ENCODE measurements at regions not wholly inside any gene's neighbourhood (a gene's known extent, or its start where the extent isn't known, plus 50 kb on each side); places are given as distances from the start of the nearest gene placed in this dataset.

GRCh38 chr10:128318913-128319312, 192.7 kb upstream of the MKI67 start:
- no peak for DNase-seq

DNA sequence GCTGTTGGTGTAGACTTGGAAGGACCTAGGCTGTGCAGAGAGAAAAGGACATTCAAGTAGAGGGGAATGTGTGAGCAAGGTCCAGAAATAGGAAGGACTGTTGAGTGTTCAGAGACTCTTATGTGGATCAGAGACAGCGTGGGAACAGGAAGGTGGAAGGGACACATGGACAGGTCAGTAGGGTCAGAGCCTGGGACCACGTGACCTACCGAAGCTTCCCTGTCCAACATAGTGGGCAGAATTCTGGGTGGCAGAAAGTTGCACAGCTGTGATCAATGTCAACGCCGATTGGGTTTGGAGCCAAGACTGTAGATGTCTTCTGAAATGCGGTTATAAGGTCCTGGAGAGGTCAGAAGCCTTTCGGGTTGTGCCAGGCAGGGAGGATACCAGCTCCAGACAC, 195.9 kb upstream of the MKI67 start:
- no peak for DNase-seq

DNA sequence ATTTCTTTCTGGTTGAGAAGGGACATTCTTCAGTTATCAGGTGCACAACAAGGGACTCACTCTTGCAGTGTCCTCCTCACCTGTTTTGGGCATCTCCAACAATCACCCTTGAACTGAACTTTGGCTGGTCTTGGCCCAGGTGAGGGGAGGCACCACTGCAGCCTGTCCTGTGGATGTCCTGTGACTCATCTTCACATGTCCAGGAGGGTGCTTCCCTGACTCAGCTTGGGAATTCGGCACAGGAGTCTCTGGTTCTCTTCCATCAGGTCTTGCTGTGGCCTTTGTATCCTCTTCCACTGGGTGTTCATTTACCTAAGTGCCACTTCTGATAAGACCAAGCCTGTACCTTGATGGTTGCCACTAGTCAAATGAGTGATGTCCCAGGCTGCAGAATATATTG, 196.7 kb upstream of the MKI67 start:
- no peak for DNase-seq

DNA sequence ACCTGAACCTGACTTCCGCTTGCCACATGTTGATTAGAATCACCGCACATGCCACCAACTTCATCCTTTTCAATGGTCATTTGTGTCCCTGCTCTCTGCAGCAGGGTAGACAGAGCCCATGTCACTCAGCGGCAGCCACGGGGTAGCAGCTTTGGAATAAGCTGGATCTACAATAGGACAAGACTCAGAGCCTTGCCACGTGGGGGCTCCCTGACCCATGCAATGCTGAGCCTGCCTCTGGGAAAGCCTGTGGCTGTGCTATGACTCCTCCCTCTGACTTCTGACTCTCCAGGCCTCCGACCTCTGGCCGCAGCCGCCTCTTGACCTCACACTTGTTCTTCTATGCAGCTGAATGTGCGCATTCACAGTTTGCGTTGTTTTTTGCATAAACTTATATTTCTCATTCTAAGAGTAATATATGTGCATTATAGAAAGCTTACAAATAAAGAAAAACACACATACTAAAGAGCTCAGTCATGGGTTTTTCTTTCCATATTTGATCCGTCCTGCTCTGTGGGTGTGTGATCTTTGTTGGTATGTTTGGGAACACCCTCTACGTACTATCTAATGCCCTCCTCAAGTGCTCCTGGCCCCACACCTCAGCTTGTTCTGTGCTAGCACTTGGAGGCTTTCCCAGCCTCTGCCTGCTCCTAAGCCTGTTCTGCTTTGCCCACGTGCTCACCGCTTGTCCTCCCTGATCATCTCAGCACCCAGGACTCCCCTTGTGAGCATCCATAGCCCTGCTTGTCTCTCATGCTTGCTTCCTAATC, 198.0 kb upstream of the MKI67 start:
- DNase-seq = no peak

DNA sequence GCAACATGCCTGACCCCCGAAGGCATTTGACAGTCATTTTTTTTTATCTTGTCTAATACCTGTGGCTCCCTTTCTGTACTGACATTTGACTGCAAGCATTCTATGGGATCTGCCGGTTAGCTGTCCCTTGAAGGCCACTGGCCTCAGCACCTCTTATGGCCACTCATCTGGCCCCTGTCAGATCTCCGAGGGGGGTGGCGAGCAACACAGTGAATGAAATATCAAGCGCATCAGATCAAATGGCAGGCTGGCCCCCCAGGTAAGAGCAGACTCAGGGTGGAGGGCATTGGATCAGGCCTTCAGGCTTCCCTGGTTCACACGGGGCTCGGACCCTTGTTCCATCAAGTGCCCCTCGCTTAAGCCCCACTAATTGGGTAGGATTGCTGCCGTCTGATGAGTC, 199.6 kb upstream of the MKI67 start:
- DNase-seq = no peak

- no peak for DNase-seq
Observed at GRCh38 chr10:128326251-128326650, 200.0 kb upstream of the MKI67 start.

- DNase-seq = no peak
Observed at GRCh38 chr10:128326851-128327250, 200.6 kb upstream of the MKI67 start.

DNA sequence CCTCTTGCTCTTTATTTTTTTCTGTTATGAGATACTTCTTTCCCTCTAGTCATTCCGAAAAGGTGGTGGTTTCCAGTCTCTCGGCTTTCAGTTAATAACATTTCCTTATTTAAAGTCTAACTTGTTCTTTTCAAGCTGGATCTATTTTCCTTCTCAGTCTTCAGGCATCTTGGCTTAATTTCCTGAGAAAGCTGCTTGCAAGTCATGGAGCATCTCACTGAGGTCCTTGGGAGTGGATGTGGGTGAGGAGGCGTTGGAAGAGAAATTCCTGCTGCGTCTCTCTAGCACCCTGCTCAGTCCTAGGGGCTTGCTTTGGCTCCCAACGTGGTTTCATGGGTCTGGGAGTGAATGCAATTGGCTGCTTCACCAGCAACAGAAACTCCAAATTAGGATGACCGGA, 210.2 kb upstream of the MKI67 start:
- DNase-seq = no peak

DNA sequence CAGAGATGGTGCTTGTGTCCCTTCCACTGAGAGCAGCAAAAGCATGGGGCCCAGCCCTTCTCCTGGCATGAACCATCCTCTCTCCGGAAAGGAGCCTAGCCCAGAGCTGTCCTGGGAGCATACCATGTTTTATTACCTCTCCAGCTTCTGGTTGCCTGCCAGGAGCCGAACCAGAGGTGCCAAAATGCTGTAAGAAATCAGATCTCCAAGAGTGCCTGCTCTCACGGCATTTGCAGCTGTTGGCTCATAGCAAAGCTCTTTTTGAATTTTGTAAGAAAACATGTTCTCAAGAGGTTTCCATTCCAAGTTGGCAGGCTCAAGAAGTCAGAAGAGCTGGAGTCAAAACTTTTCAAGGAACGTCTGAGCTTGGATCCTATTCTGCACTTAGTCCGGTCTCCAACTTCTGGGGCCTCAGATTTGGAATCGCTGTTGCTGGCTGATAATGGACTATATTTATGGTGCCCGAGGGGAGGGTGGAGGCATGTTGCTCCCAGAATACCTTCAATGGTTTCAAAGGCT, 211.7 kb upstream of the MKI67 start:
- DNase-seq = no peak

DNA sequence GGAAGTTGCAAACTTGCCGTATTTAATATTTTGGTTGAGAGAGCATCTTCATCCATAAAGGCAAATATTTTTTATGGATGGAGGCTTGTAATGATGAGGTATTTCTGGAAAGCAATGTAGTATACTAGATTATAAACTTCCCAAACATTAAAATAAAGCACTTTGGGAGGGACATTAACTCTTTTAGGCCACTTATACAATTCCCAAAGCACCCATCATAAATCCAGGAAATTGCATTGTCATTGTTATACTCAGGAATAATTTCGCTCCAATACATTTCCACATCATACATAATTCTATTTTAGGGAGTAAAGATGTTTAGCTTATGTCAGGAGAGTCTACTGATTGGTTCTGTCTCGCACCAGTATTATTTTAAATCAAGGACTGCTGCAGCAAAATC, 212.7 kb upstream of the MKI67 start:
- no peak for DNase-seq

- DNase-seq = no peak
Observed at GRCh38 chr10:128339753-128340152, 213.5 kb upstream of the MKI67 start.

GRCh38 chr10:128345353-128345752, 219.1 kb upstream of the MKI67 start:
- DNase-seq = no peak

DNA sequence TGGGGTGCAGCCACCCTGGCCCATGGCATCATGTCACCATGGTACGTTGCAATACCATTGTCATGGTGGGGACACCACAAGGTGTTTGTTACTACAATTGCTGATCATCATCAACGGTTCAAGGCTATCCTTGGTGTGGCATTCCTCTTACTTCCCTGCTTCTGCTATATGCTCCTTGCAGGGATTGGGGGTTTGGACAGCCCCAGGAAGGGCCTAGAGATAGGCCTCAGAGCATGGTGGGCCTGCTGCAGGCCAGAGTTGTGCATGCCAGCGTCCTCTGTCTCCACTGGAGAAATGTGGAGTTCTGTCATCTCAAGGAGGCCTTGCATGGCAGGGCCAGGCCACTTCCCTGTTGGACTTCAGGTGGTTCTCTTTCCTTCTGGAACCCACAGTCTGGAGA, 234.6 kb upstream of the MKI67 start:
- no peak for DNase-seq

DNA sequence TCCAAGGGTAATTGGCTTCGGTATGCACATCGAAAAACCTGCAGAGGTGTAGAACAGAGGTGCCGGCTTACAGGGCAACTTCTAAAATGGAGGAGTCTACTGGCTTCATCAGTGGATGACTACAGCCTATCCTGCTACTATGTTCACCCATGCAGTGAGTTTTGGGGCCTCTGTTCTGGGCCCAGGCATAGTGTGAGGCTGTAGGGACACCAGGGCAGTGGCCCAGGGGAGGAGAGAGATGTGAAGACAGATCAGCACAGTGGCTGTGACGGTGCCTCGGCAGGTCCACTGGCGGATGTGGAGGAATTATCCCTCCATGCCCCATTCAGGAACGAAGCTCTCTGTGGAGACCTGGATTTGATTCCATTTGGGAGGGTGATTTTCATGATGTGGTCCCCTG, 235.3 kb upstream of the MKI67 start:
- no peak for DNase-seq

DNA sequence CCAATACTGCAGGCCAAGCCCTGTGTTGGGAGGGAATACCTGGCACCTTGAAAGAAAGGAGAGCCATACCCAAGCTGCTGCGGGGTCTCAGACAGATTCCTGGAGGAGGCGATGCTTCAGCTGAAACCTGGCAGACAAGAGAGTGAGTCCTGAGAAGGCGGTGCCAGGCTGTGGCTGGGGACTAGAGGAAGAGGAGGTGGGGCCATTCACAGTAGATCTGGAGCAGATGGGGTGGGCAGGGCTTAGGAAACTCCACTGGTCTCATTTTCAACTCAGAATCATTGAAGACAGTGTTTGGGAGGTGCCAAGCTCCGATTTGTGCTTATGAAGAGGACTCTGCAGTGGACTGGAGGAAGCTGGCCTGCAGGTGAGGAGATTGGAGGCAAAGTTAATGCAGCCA, 236.3 kb upstream of the MKI67 start:
- DNase-seq = no peak

DNA sequence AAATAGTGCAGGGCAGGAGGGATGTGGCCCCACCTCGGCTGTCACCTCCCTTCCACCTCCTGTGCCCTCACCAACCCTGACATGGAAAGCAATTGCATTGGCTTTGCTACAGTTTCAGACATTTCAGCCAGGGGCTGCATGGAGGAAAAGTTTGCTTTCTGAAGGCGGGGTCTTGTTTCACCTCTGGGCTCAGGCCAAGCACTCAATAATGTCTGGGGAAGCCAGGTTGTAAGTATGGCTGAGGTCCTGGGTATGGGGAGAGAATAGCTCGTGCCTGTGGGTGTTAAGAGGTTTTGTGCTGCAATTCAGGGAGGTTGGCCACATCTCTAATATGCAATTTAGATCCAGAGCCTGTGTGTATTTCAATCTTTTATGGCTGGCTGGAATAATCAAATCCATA, 238.4 kb upstream of the MKI67 start:
- no peak for DNase-seq

- no peak for DNase-seq
Observed at GRCh38 chr10:128365156-128365725, 239.0 kb upstream of the MKI67 start.

- DNase-seq = no peak
Observed at GRCh38 chr10:128367807-128368206, 241.6 kb upstream of the MKI67 start.

- no peak for DNase-seq
Observed at GRCh38 chr10:128369101-128369650, 243.0 kb upstream of the MKI67 start.

DNA sequence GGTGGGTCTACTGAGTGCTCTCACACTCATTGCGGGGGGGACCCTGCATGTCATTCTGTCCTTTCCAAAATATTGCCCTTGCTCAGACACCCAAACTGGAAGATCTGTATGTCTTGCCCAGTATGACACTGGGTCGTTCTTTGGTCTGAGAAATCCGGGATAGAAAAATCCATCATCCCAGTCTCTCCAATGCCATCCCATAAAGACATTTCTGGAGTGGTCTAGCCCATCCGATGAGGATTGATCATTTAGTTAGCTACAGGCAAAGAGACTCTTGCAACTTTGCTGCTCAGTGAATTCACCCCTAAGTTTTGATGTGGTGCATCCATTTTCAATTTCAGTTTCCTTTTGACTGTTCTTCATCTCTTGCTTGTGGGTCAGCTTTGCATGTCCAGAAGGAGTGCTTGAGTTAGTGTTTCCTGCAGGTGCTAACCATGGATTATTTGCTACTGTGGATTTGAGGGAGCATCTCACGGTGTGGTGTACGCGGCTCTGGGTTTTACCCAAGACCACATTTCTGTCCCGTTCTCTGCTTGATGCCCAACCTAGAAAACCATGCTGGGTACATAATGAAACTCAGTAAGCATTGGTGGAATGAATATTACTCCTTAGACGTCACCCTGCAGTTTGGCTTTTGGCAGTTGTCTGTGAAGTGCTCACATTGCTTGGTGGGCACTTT, 247.0 kb upstream of the MKI67 start:
- DNase-seq = no peak

DNA sequence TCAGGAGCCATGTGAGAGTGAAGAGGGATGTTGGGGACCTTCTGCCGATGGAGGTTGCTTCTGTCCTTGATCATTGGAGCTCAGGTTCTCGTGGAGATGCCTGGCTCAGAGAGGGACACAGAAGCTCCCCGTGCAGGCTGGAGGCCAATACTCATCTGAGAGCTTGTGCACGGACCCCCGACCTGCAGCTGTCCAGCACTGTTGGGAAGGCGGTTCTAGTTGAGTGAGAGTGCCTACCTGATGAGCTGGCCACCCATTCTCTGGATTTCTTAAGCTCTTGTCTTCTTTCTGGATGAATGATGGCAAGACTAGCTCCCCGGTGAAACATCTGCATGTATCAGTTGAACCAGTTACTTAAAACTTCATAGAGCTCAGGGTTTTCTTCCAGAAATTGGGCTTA, 247.6 kb upstream of the MKI67 start:
- DNase-seq = no peak

GRCh38 chr10:128375171-128375570, 248.9 kb upstream of the MKI67 start:
- DNase-seq = no peak

GRCh38 chr10:128377364-128377987, 251.3 kb upstream of the MKI67 start:
- no peak for DNase-seq

All from activated naive CD4-positive, alpha-beta T cell treated with Interleukin-2 at 50 U/mL for 16 hours (primary cell).